HEK293 (cell line): ENCODE measurements at regions not wholly inside any gene's neighbourhood (a gene's known extent, or its start where the extent isn't known, plus 50 kb on each side); places are given as distances from the start of the nearest gene placed in this dataset.

Source experiments
- ZNF561 ChIP-seq: fragments of 450-650 bp; IDR thresholded peaks from 2 replicates; pipeline ENCODE4 v1.5.1; 2018; ENCODE audit warnings: missing biosample characterization, missing genetic modification characterization, borderline replicate concordance
- TF ChIP-seq, protein P1 (sequence below): fragments of 450-650 bp; formaldehyde crosslinking; conservative IDR thresholded peaks from 2 replicates; pipeline ENCODE4 v1.5.1; 2016; ENCODE audit warnings: low read depth, missing biosample characterization, missing genetic modification characterization
- TF ChIP-seq, protein P2 (sequence below): fragments of 450-650 bp; formaldehyde crosslinking; IDR thresholded peaks from 2 replicates; pipeline ENCODE4 v1.5.1; 2016; ENCODE audit warnings: missing biosample characterization, missing genetic modification characterization
- TF ChIP-seq, protein P3 (sequence below): fragments of 450-650 bp; formaldehyde crosslinking; IDR thresholded peaks from 2 replicates; pipeline ENCODE4 v1.5.1; 2016; ENCODE audit warnings: missing biosample characterization, missing genetic modification characterization, borderline replicate concordance

DNA sequence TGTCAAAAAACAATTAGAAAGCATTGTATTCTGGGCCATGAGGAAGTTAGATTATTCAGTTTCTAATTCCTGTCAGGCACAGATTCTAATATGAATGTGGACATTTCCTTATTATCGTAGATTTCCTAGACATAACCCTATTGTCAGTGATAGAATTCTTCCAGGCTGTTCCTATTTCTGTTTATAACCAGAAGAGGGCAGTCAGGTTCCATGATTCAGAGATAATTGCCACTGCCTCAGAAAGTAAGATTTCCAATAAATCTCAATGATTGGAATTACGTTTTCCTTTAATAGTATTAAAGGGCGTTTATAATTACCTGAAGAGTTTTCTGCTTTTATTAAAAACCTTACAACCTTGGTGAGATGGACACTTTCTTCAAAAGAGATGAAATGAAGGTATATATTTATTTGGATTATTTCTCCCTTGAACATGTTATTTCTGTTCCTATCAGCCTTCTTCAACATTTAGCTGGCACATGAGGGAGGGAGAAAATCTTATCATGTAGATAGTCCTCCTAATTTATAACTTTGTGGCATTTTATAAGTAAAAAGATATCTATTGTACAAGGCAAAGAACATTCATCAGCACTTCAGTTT is 439.2 kb downstream of the MCTP2 start:
- TF ChIP-seq ZNF561 = no peak
- TF ChIP-seq, protein P1, sequence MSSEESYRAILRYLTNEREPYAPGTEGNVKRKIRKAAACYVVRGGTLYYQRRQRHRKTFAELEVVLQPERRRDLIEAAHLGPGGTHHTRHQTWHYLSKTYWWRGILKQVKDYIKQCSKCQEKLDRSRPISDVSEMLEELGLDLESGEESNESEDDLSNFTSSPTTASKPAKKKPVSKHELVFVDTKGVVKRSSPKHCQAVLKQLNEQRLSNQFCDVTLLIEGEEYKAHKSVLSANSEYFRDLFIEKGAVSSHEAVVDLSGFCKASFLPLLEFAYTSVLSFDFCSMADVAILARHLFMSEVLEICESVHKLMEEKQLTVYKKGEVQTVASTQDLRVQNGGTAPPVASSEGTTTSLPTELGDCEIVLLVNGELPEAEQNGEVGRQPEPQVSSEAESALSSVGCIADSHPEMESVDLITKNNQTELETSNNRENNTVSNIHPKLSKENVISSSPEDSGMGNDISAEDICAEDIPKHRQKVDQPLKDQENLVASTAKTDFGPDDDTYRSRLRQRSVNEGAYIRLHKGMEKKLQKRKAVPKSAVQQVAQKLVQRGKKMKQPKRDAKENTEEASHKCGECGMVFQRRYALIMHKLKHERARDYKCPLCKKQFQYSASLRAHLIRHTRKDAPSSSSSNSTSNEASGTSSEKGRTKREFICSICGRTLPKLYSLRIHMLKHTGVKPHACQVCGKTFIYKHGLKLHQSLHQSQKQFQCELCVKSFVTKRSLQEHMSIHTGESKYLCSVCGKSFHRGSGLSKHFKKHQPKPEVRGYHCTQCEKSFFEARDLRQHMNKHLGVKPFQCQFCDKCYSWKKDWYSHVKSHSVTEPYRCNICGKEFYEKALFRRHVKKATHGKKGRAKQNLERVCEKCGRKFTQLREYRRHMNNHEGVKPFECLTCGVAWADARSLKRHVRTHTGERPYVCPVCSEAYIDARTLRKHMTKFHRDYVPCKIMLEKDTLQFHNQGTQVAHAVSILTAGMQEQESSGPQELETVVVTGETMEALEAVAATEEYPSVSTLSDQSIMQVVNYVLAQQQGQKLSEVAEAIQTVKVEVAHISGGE (tag by site-specific recombination) = no peak
- TF ChIP-seq, protein P2, sequence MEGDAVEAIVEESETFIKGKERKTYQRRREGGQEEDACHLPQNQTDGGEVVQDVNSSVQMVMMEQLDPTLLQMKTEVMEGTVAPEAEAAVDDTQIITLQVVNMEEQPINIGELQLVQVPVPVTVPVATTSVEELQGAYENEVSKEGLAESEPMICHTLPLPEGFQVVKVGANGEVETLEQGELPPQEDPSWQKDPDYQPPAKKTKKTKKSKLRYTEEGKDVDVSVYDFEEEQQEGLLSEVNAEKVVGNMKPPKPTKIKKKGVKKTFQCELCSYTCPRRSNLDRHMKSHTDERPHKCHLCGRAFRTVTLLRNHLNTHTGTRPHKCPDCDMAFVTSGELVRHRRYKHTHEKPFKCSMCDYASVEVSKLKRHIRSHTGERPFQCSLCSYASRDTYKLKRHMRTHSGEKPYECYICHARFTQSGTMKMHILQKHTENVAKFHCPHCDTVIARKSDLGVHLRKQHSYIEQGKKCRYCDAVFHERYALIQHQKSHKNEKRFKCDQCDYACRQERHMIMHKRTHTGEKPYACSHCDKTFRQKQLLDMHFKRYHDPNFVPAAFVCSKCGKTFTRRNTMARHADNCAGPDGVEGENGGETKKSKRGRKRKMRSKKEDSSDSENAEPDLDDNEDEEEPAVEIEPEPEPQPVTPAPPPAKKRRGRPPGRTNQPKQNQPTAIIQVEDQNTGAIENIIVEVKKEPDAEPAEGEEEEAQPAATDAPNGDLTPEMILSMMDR (tag by site-specific recombination) = no peak
- TF ChIP-seq, protein P3, sequence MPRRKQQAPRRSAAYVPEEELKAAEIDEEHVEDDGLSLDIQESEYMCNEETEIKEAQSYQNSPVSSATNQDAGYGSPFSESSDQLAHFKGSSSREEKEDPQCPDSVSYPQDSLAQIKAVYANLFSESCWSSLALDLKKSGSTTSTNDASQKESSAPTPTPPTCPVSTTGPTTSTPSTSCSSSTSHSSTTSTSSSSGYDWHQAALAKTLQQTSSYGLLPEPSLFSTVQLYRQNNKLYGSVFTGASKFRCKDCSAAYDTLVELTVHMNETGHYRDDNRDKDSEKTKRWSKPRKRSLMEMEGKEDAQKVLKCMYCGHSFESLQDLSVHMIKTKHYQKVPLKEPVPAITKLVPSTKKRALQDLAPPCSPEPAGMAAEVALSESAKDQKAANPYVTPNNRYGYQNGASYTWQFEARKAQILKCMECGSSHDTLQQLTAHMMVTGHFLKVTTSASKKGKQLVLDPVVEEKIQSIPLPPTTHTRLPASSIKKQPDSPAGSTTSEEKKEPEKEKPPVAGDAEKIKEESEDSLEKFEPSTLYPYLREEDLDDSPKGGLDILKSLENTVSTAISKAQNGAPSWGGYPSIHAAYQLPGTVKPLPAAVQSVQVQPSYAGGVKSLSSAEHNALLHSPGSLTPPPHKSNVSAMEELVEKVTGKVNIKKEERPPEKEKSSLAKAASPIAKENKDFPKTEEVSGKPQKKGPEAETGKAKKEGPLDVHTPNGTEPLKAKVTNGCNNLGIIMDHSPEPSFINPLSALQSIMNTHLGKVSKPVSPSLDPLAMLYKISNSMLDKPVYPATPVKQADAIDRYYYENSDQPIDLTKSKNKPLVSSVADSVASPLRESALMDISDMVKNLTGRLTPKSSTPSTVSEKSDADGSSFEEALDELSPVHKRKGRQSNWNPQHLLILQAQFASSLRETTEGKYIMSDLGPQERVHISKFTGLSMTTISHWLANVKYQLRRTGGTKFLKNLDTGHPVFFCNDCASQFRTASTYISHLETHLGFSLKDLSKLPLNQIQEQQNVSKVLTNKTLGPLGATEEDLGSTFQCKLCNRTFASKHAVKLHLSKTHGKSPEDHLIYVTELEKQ = no peak
